ENCODE measurements at regions not wholly inside any gene's neighbourhood (a gene's known extent, or its start where the extent isn't known, plus 50 kb on each side); places are given as distances from the start of the nearest gene placed in this dataset.
"Not testable (repeated sequence)": the region's sequence is repeated elsewhere in the genome, so short reads cannot be mapped to it uniquely, and the experiment has no call there.

GRCh38 chr10:25815999-25816768 is 117.8 kb upstream of the MYO3A start:
- TF ChIP-seq Cebpa-rat (IDR thresholded peaks at IDR 0.05): no peak
- Histone ChIP-seq H3K27me3 (no peaks in the 10 kb centered on the region), H3K9ac (no peak overlapping the region), H3K4me2 (peak overlapping the region; percentile 65), H4K20me1 (no peaks in the 10 kb centered on the region), H3K9me3 (no peaks in the 10 kb centered on the region), H3K27ac (no peak overlapping the region), H3K36me3 (no peaks in the 10 kb centered on the region), H3K4me1 (peaks cover 41% of the 10 kb centered on the region), H3K4me3 (no peak overlapping the region)

DNA sequence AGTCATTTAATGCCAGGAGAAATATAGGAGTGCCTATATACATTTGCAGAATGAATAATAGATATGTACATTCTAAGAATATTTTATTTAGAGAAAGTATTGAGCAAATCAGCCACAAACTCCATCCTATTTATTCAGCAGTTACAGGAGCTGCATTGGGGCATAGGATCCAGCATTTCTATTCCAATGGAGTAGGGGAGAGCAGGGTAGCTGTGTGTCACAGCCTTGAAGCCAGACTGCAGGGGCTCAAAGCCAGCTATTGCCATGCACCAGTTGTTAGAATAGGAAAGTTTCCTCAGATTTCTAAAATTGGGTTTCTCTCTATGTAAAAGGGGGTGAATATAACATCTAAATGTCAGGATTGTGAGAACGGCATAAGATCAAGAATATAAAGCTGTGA is 116.8 kb upstream of the MYO3A start:
- Histone ChIP-seq H3K4me1 (peaks cover 43% of the 10 kb centered on the region), H3K9ac (no peak overlapping the region), H3K4me3 (no peak overlapping the region), H3K36me3 (no peaks in the 10 kb centered on the region), H4K20me1 (no peaks in the 10 kb centered on the region), H3K4me2 (0 out of 2 replicates have a peak overlapping the region, but pooled peaks have one; percentile 65), H3K9me3 (no peaks in the 10 kb centered on the region), H3K27ac (no peak overlapping the region), H3K27me3 (no peaks in the 10 kb centered on the region)
- no peak for TF ChIP-seq Cebpa-rat (IDR thresholded peaks at IDR 0.05)

GRCh38 chr10:25818751-25819150 is 115.3 kb upstream of the MYO3A start:
- TF ChIP-seq Cebpa-rat (IDR thresholded peaks at IDR 0.05): no peak
- H3K27ac ChIP-seq: no peak overlapping the region
- H3K4me1 ChIP-seq: peaks cover 43% of the 10 kb centered on the region
- H3K9ac ChIP-seq: no peak overlapping the region
- no peak overlapping the region for H3K4me2 ChIP-seq
- no peaks in the 10 kb centered on the region for H4K20me1 ChIP-seq
- no peak overlapping the region for H3K4me3 ChIP-seq
- no peaks in the 10 kb centered on the region for H3K27me3 ChIP-seq
- no peaks in the 10 kb centered on the region for H3K9me3 ChIP-seq
- no peaks in the 10 kb centered on the region for H3K36me3 ChIP-seq

- Histone ChIP-seq H3K9ac (no peak overlapping the region), H3K4me2 (peak overlapping the region; percentile 61), H3K4me3 (no peak overlapping the region), H4K20me1 (no peaks in the 10 kb centered on the region), H3K4me1 (peaks cover 37% of the 10 kb centered on the region), H3K27ac (no peak overlapping the region), H3K36me3 (no peaks in the 10 kb centered on the region), H3K27me3 (no peaks in the 10 kb centered on the region), H3K9me3 (no peaks in the 10 kb centered on the region)
- TF ChIP-seq Cebpa-rat (IDR thresholded peaks at IDR 0.05): no peak
Measured at GRCh38 chr10:25820472-25820871, 113.6 kb upstream of the MYO3A start.

GRCh38 chr10:25820874-25821273 is 113.2 kb upstream of the MYO3A start:
- no peaks in the 10 kb centered on the region for H3K27me3 ChIP-seq
- TF ChIP-seq Cebpa-rat (IDR thresholded peaks at IDR 0.05): no peak
- H3K27ac ChIP-seq: peak overlapping the region; percentile 22; the same call in 1 of the 2 replicates
- no peaks in the 10 kb centered on the region for H3K9me3 ChIP-seq
- H3K4me3 ChIP-seq: 0 out of 2 replicates have a peak overlapping the region, but pooled peaks have one; percentile 2
- H3K9ac ChIP-seq: no peak overlapping the region
- peaks cover 33% of the 10 kb centered on the region for H3K4me1 ChIP-seq
- H4K20me1 ChIP-seq: no peaks in the 10 kb centered on the region
- H3K4me2 ChIP-seq: peak overlapping the region; percentile 61
- no peaks in the 10 kb centered on the region for H3K36me3 ChIP-seq

DNA sequence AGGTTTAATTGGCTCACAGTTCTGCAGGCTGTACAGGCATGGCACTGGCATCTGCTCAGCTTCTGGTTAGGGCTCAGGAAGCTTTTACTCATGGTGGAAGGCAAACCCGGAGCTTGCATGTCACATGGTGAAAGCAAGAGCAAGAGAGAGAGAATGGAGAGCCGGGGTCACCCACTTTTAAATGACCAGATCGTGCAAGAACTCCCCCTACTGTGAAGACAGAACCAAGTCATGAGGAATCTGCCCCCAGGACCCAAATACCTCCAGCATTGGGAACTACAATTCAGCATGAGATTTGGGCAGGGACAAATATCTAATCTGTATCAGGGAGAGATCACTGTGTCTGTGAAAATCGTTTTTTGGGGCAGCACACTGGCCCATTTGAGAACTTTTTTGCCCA is 110.0 kb upstream of the MYO3A start:
- Histone ChIP-seq H3K9me3 (no peaks in the 10 kb centered on the region), H3K4me3 (no peak overlapping the region), H3K36me3 (no peaks in the 10 kb centered on the region), H3K27ac (no peak overlapping the region), H4K20me1 (no peaks in the 10 kb centered on the region), H3K4me2 (no peak overlapping the region), H3K9ac (no peak overlapping the region), H3K27me3 (no peaks in the 10 kb centered on the region), H3K4me1 (peaks cover 12% of the 10 kb centered on the region)
- TF ChIP-seq Cebpa-rat (IDR thresholded peaks at IDR 0.05): no peak

GRCh38 chr10:25828475-25828874 is 105.6 kb upstream of the MYO3A start:
- Histone ChIP-seq H3K36me3 (no peaks in the 10 kb centered on the region), H3K27me3 (no peaks in the 10 kb centered on the region), H3K4me3 (no peak overlapping the region), H3K27ac (no peak overlapping the region), H3K9me3 (no peaks in the 10 kb centered on the region), H4K20me1 (no peaks in the 10 kb centered on the region), H3K4me2 (no peak overlapping the region), H3K9ac (no peak overlapping the region), H3K4me1 (no peaks in the 10 kb centered on the region)
- TF ChIP-seq Cebpa-rat (IDR thresholded peaks at IDR 0.05): no peak

DNA sequence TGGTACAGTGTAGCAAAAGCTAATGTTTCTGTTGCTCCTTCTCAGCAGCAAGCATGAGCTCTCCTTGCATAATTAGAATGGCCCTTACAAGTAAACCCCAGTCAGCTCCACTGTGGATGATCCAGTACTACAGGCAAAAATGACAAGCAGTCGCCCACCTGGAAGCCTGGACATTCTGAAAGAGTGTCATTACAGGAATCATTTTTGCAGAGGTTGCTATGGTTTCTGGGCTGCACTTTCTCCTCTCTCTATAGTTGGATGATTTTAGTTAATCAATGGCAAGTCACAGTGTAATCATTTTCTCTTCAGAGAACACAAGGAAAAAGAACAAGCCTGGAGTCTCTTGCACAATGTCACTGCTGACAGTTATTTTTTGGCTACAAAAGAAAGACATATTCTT is 102.9 kb upstream of the MYO3A start:
- H3K27ac ChIP-seq: no peak overlapping the region
- no peaks in the 10 kb centered on the region for H3K9me3 ChIP-seq
- no peak overlapping the region for H3K4me2 ChIP-seq
- no peaks in the 10 kb centered on the region for H3K4me1 ChIP-seq
- no peak for TF ChIP-seq Cebpa-rat (IDR thresholded peaks at IDR 0.05)
- no peak overlapping the region for H3K4me3 ChIP-seq
- H3K9ac ChIP-seq: no peak overlapping the region
- H3K36me3 ChIP-seq: no peaks in the 10 kb centered on the region
- H3K27me3 ChIP-seq: no peaks in the 10 kb centered on the region
- H4K20me1 ChIP-seq: no peaks in the 10 kb centered on the region

GRCh38 chr10:25839683-25840082 is 94.3 kb upstream of the MYO3A start:
- H3K27me3 ChIP-seq: no peaks in the 10 kb centered on the region
- H3K4me1 ChIP-seq: no peaks in the 10 kb centered on the region
- H4K20me1 ChIP-seq: no peaks in the 10 kb centered on the region
- H3K4me2 ChIP-seq: no peak overlapping the region
- H3K4me3 ChIP-seq: no peak overlapping the region
- H3K9me3 ChIP-seq: no peaks in the 10 kb centered on the region
- H3K27ac ChIP-seq: no peak overlapping the region
- TF ChIP-seq Cebpa-rat (IDR thresholded peaks at IDR 0.05): no peak
- no peak overlapping the region for H3K9ac ChIP-seq
- no peaks in the 10 kb centered on the region for H3K36me3 ChIP-seq

- H3K4me1 ChIP-seq, H4K20me1 ChIP-seq, H3K4me3 ChIP-seq, H3K27me3 ChIP-seq, H3K9ac ChIP-seq, H3K9me3 ChIP-seq, H3K27ac ChIP-seq, H3K36me3 ChIP-seq, H3K4me2 ChIP-seq: not testable (repeated sequence)
Measured at GRCh38 chr10:25840875-25841274, 93.2 kb upstream of the MYO3A start.

DNA sequence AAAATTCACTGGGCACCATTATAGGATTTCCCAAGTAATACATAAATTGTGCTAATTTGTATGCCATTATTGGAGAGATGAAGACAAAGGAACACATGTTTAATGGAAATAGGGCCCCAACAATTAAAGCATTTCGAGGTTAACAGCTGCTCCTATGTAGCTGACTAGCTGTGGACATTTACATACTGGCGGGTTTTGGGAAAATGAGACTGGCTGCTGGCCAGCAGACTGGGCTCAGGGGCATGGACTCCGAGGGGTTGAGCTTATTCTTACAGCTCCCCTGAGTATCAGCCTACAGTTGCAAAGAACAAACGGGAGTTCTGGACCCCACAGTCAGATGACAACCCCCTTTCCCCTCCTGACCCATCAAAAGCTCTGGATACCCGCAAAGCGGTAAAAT is 91.9 kb upstream of the MYO3A start:
- Histone ChIP-seq H4K20me1 (no peaks in the 10 kb centered on the region), H3K27ac (no peak overlapping the region), H3K9me3 (no peaks in the 10 kb centered on the region), H3K9ac (no peak overlapping the region), H3K4me2 (no peak overlapping the region), H3K27me3 (no peaks in the 10 kb centered on the region), H3K4me3 (no peak overlapping the region), H3K4me1 (no peaks in the 10 kb centered on the region), H3K36me3 (no peaks in the 10 kb centered on the region)
- no peak for TF ChIP-seq Cebpa-rat (IDR thresholded peaks at IDR 0.05)

All from BLaER1 (cell line).